ENCODE measurements at regions not wholly inside any gene's neighbourhood (a gene's known extent, or its start where the extent isn't known, plus 50 kb on each side); places are given as distances from the start of the nearest gene placed in this dataset.
"Not testable (repeated sequence)": the region's sequence is repeated elsewhere in the genome, so short reads cannot be mapped to it uniquely, and the experiment has no call there.

GRCh38 chr16:88330971-88331890 is 51.5 kb upstream of the ZNF469 start:
- Histone ChIP-seq H3K9ac (ENCODE audit: low read depth, low read length) (no peak overlapping the region), H3K4me1 (ENCODE audit: control insufficient read depth, insufficient read depth, low read length) (no peaks in the 10 kb centered on the region), H3K27ac (ENCODE audit: low read depth, low read length) (no peak overlapping the region), H3K36me3 (ENCODE audit: control insufficient read depth, insufficient read depth, low read length) (no peaks in the 10 kb centered on the region), H3K27me3 (ENCODE audit: control insufficient read depth, insufficient read depth, low read length) (no peaks in the 10 kb centered on the region), H3K9me3 (ENCODE audit: control insufficient read depth, insufficient read depth, low read length) (peaks cover 8% of the 10 kb centered on the region; the same call in 1 of the 2 replicates), H3K4me3 (ENCODE audit: low read depth, low read length) (no peak overlapping the region)

- Histone ChIP-seq H3K27ac (ENCODE audit: low read depth, low read length) (no peak overlapping the region), H3K9ac (ENCODE audit: low read depth, low read length) (no peak overlapping the region), H3K4me3 (ENCODE audit: low read depth, low read length) (no peak overlapping the region)
Measured at GRCh38 chr16:88331989-88332920, 50.5 kb upstream of the ZNF469 start.

GRCh38 chr16:88332921-88333825 is 49.6 kb upstream of the ZNF469 start:
- H3K36me3 ChIP-seq (ENCODE audit: control insufficient read depth, insufficient read depth, low read length); H3K27ac ChIP-seq (ENCODE audit: low read depth, low read length); H3K4me3 ChIP-seq (ENCODE audit: low read depth, low read length); H3K4me1 ChIP-seq (ENCODE audit: control insufficient read depth, insufficient read depth, low read length); H3K9ac ChIP-seq (ENCODE audit: low read depth, low read length); H3K27me3 ChIP-seq (ENCODE audit: control insufficient read depth, insufficient read depth, low read length): not testable (repeated sequence)
- H3K9me3 ChIP-seq (ENCODE audit: control insufficient read depth, insufficient read depth, low read length), result peaks cover 12% of the 10 kb centered on the region; the same call in 1 of the 2 replicates

More at GRCh38 chr16:88331989-88332920, 50.5 kb upstream of the ZNF469 start:
- Histone ChIP-seq H3K36me3 (ENCODE audit: control insufficient read depth, insufficient read depth, low read length) (no peaks in the 10 kb centered on the region), H3K9me3 (ENCODE audit: control insufficient read depth, insufficient read depth, low read length) (peaks cover 12% of the 10 kb centered on the region; the same call in 1 of the 2 replicates), H3K27me3 (ENCODE audit: control insufficient read depth, insufficient read depth, low read length) (no peaks in the 10 kb centered on the region), H3K4me1 (ENCODE audit: control insufficient read depth, insufficient read depth, low read length) (no peaks in the 10 kb centered on the region)
